Stimulated activated naive CD8-positive, alpha-beta T cell treated with anti-CD3 and anti-CD28 coated beads, Interleukin-15, amount 100 ng/mL, for 72 hours (primary cell): ENCODE measurements at regions not wholly inside any gene's neighbourhood (a gene's known extent, or its start where the extent isn't known, plus 50 kb on each side); places are given as distances from the start of the nearest gene placed in this dataset.
"Not testable (repeated sequence)": the region's sequence is repeated elsewhere in the genome, so short reads cannot be mapped to it uniquely, and the experiment has no call there.

Experiments
- ATAC-seq: fragments of 150-1000 bp; cut with Tn5 transposase; 2 replicates; pipeline ENCODE4 v1.10.0; 2021; ENCODE audit warnings: mild to moderate bottlenecking, moderate library complexity
- DNase-seq, 2 donors: peaks; one replicate each; pipeline ENCODE4 v3.0.0; 2021 to 2022
- H3K27ac Mint-ChIP-seq, 2 donors: one replicate each; pipeline ENCODE4 v1.8.0; 2022; ENCODE audit warnings: mild to moderate bottlenecking in 2 of 2, mixed read lengths in 2 of 2, moderate library complexity in 2 of 2
- H3K27me3 Mint-ChIP-seq: one replicate; pipeline ENCODE4 v1.8.0; 2022; ENCODE audit warnings: mixed read lengths
- H3K4me1 Mint-ChIP-seq: one replicate; pipeline ENCODE4 v1.8.0; 2022; ENCODE audit warnings: mild to moderate bottlenecking, mixed read lengths
- H3K4me3 Mint-ChIP-seq, 2 donors: one replicate each; pipeline ENCODE4 v1.8.0; 2022; ENCODE audit warnings: mild to moderate bottlenecking in 2 of 2, mixed read lengths in 2 of 2, moderate library complexity in 1 of 2
- H3K9me3 Mint-ChIP-seq, 2 donors: one replicate each; pipeline ENCODE4 v1.8.0; 2022; ENCODE audit warnings: mixed read lengths in 2 of 2

- ATAC-seq = no peak
- H3K27ac Mint-ChIP-seq = no peak overlapping the region
These were observed 614.4 kb downstream of the CPS1 start for GRCh38 chr2:211170843-211171242.

DNA sequence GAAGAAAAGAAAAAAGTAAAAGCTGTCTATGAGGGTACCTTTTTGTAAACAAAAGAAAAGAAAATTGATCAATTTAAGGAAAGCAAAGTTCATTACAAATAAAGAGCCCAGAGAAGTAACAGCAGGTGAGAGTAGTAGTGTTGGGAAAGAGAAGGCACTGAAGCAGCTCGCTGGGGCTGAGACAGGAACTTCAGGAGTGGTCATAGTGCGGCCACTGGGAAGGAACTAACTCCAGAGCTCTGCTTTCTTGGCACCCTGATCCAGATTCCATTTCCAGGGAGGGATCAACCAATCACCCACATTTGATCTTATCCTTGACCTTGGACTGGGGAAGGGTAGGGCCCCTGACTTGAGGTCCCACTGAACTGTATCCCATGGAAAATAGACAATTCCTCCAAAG, 617.6 kb downstream of the CPS1 start:
- DNase-seq (no peak), ATAC-seq (no peak)
- Mint-ChIP-seq H3K4me3 (no peak overlapping the region), H3K4me1 (no peaks in the 10 kb centered on the region), H3K27me3 (no peaks in the 10 kb centered on the region), H3K27ac (no peak overlapping the region), H3K9me3 (no peaks in the 10 kb centered on the region)

More at GRCh38 chr2:211170843-211171242, 614.4 kb downstream of the CPS1 start:
- Mint-ChIP-seq H3K9me3 (no peaks in the 10 kb centered on the region), H3K4me1 (no peaks in the 10 kb centered on the region), H3K27me3 (no peaks in the 10 kb centered on the region), H3K4me3 (no peak overlapping the region)
- no peak for DNase-seq

DNA sequence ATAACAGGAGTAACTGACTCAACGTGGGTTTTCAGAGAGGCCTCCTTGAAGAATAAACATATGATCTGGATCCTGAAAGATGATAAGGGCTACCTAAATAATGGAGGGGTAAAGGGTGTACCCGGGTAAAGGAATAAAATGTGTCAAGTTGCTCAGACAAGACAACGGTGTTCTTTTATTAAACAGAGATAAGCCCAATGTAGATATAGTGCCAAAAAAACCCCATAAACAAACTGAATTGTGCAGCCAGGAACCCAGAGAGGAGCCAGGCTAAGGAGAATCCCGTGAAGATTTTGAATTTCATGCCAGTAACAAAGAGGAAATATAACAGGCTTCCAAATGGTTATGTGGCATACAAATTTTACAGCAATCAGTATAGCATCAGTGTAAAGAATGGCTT, 618.2 kb downstream of the CPS1 start:
- no peak for DNase-seq
- ATAC-seq = no peak
- no peak overlapping the region for H3K27ac Mint-ChIP-seq
- no peaks in the 10 kb centered on the region for H3K4me1 Mint-ChIP-seq
- H3K27me3 Mint-ChIP-seq = no peaks in the 10 kb centered on the region
- no peaks in the 10 kb centered on the region for H3K9me3 Mint-ChIP-seq
- no peak overlapping the region for H3K4me3 Mint-ChIP-seq

- ATAC-seq (no peak), DNase-seq (no peak)
- Mint-ChIP-seq H3K9me3 (no peaks in the 10 kb centered on the region), H3K4me1 (no peaks in the 10 kb centered on the region), H3K27ac (no peak overlapping the region), H3K27me3 (no peaks in the 10 kb centered on the region), H3K4me3 (no peak overlapping the region)
These were observed 619.6 kb downstream of the CPS1 start for GRCh38 chr2:211175956-211176355.

DNA sequence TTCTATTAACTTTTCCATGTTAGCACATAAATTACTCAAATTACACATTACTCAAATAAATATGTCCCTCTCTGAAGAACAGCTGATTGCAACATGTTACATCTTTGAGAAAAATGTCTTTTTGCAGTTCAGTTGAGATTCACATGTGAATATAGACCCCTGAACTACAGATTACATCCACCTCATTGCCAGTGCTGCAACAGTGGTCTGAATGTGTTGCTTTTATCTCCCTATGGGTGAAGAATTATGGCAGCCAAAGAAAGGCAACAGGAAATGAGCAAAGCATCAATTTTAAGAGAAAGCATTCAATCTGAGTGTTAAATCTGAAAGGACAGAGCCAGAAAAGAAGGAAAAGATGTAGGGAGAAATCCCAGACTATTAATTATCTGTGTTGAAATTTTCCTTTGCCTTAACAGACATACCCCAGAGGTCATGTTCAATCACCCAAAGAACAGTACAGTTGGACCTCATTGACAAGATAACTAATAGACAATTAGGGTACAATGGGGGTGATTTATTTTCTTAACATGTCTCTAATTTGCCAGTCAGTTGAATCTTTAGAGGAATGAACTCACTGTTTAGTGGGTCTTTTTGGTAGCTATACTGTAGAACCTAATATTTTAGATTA, 620.2 kb downstream of the CPS1 start:
- Mint-ChIP-seq H3K9me3 (no peaks in the 10 kb centered on the region), H3K27ac (no peak overlapping the region), H3K27me3 (no peaks in the 10 kb centered on the region), H3K4me1 (no peaks in the 10 kb centered on the region), H3K4me3 (no peak overlapping the region)
- ATAC-seq = no peak
- no peak for DNase-seq

GRCh38 chr2:211181626-211182025, 625.2 kb downstream of the CPS1 start:
- H3K9me3 Mint-ChIP-seq = peaks cover 0 to 3% of the 10 kb centered on the region in 2 donors
- no peak overlapping the region for H3K27ac Mint-ChIP-seq
- H3K27me3 Mint-ChIP-seq = no peaks in the 10 kb centered on the region
- no peak for ATAC-seq
- H3K4me3 Mint-ChIP-seq = no peak overlapping the region
- DNase-seq = no peak
- H3K4me1 Mint-ChIP-seq = no peaks in the 10 kb centered on the region

GRCh38 chr2:211187602-211188001, 631.2 kb downstream of the CPS1 start:
- Mint-ChIP-seq H3K27me3 (no peaks in the 10 kb centered on the region), H3K4me3 (no peak overlapping the region), H3K4me1 (no peaks in the 10 kb centered on the region), H3K27ac (no peak overlapping the region), H3K9me3 (peaks cover 0 to 8% of the 10 kb centered on the region in 2 donors)
- ATAC-seq = no peak
- DNase-seq = no peak

- no peak for ATAC-seq
- Mint-ChIP-seq H3K27ac (no peak overlapping the region), H3K9me3 (peaks cover 0 to 7% of the 10 kb centered on the region in 2 donors), H3K4me1 (no peaks in the 10 kb centered on the region), H3K27me3 (no peaks in the 10 kb centered on the region), H3K4me3 (no peak overlapping the region)
- no peak for DNase-seq
These were observed 647.6 kb downstream of the CPS1 start for GRCh38 chr2:211203986-211204385.

GRCh38 chr2:211204456-211204855, 648.1 kb downstream of the CPS1 start:
- no peak for ATAC-seq
- Mint-ChIP-seq H3K27ac (no peak overlapping the region), H3K27me3 (no peaks in the 10 kb centered on the region), H3K4me3 (no peak overlapping the region), H3K4me1 (no peaks in the 10 kb centered on the region), H3K9me3 (peaks cover 0 to 7% of the 10 kb centered on the region in 2 donors)
- DNase-seq = no peak

DNA sequence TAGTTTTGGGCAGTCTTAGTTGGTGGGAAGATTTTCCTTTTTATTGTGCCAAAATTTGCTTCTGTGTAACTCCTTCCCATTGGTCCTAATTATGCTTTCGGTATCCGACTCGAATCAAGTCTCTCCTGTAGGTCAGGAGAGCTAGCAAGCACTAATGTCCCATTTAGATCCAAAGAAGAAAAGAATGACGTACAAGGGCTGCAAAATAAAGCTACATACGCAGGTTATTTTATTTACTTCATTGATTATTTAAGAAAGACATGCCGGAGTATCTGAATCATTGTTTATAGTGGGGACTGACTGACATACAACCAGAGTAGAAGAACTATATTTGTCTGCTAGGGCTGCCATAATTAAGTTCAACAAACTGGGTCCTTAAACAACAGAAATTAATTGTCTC, 648.5 kb downstream of the CPS1 start:
- H3K4me1 Mint-ChIP-seq = no peaks in the 10 kb centered on the region
- ATAC-seq = no peak
- peaks cover 0 to 7% of the 10 kb centered on the region in 2 donors for H3K9me3 Mint-ChIP-seq
- H3K27me3 Mint-ChIP-seq = no peaks in the 10 kb centered on the region
- no peak overlapping the region for H3K4me3 Mint-ChIP-seq
- no peak for DNase-seq
- H3K27ac Mint-ChIP-seq = no peak overlapping the region

DNA sequence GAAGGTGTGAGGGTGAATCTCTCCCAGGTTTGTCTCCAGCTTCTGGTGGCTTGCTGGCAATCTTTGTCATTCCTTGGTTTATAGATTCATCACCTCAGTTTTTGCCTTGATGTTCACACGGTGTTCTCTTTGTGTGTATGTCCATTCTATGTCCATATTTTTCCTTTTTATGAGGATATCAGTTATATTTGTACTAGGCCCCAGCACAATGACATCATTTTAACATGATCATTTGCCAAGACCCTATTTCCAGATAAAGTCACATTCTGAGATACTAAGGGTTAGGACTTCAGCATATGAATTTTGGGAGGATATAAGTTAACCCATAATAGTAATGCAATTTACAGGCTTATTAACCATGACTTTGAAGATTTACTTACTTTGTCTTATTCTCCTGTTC, 649.0 kb downstream of the CPS1 start:
- ATAC-seq = no peak
- H3K4me1 Mint-ChIP-seq = no peaks in the 10 kb centered on the region
- no peaks in the 10 kb centered on the region for H3K27me3 Mint-ChIP-seq
- no peak overlapping the region for H3K4me3 Mint-ChIP-seq
- H3K9me3 Mint-ChIP-seq = peaks cover 0 to 7% of the 10 kb centered on the region in 2 donors
- no peak overlapping the region for H3K27ac Mint-ChIP-seq
- DNase-seq = no peak

GRCh38 chr2:211205836-211206235, 649.4 kb downstream of the CPS1 start:
- Mint-ChIP-seq H3K4me3 (no peak overlapping the region), H3K9me3 (peaks cover 0 to 7% of the 10 kb centered on the region in 2 donors), H3K27me3 (no peaks in the 10 kb centered on the region), H3K27ac (no peak overlapping the region), H3K4me1 (no peaks in the 10 kb centered on the region)
- DNase-seq (no peak), ATAC-seq (no peak)

DNA sequence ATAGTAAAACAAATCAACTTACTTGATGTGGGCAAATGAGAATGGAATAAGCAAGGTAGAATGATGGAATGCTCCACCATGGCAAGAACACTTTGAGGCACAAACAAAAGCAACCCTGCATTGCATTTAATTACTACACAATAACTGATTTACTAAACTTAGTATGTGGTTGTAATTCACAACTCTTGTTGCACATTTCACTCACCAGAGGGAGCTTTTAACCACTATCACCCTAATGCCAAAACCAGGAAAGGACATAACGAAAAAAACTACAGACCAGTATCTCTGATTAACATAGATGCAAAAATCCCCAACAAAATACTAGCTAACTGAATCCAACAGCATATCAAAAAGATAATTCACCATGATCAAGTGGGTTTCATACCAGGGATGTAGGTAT, 659.8 kb downstream of the CPS1 start:
- Mint-ChIP-seq H3K27ac (no peak overlapping the region), H3K9me3 (peaks cover 10 to 11% of the 10 kb centered on the region in 2 donors), H3K27me3 (no peaks in the 10 kb centered on the region), H3K4me3 (no peak overlapping the region), H3K4me1 (no peaks in the 10 kb centered on the region)
- no peak for DNase-seq
- no peak for ATAC-seq

DNA sequence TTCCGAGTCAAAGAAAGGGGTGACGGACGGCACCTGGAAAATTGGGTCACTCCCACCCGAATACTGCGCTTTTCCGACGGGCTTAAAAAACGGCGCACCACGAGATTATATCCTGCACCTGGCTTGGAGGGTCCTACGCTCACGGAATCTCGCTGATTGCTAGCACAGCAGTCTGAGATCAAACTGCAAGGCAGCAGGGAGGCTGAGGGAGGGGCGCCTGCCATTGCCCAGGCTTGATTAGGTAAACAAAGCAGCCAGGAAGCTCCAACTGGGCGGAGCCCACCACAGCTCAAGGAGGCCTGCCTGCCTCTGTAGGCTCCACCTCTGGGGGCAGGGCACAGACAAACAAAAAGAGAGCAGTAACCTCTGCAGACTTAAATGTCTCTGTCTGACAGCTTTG, 663.1 kb downstream of the CPS1 start:
- not testable (repeated sequence) for ATAC-seq, H3K4me3 Mint-ChIP-seq, DNase-seq, H3K27me3 Mint-ChIP-seq, H3K4me1 Mint-ChIP-seq, H3K27ac Mint-ChIP-seq
- H3K9me3 Mint-ChIP-seq = peaks cover 10 to 11% of the 10 kb centered on the region in 2 donors

GRCh38 chr2:211225784-211226183, 669.4 kb downstream of the CPS1 start:
- H3K27ac Mint-ChIP-seq = no peak overlapping the region
- no peak for ATAC-seq

DNA sequence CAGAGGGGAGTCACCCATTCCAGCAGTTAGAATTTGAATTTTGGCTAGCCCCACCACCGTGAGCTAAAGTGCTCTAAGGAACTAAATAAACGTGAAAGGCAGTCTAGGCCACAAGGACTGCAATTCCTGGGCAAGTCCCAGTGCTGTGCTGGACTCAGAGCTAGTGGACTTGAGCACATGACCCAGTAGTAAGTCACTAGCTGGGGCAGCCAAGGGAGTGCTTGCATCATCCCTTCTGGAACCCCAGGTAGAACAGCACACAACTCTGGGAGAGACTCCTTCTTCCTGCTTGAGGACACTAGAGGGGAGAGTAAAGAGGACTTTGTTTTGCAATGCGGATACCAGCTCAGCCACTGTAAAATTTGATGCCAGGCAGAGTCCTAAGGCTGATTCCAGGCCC, 672.2 kb downstream of the CPS1 start:
- H3K4me1 Mint-ChIP-seq = no peaks in the 10 kb centered on the region
- no peak for DNase-seq

More at GRCh38 chr2:211225784-211226183, 669.4 kb downstream of the CPS1 start:
- H3K27me3 Mint-ChIP-seq = no peaks in the 10 kb centered on the region
- H3K9me3 Mint-ChIP-seq = peaks cover 6 to 8% of the 10 kb centered on the region in 2 donors
- no peak overlapping the region for H3K4me3 Mint-ChIP-seq
- no peaks in the 10 kb centered on the region for H3K4me1 Mint-ChIP-seq
- DNase-seq = no peak

More for the DNA sequence above, 672.2 kb downstream of the CPS1 start:
- ATAC-seq = no peak
- Mint-ChIP-seq H3K9me3 (peaks cover 6 to 8% of the 10 kb centered on the region in 2 donors), H3K27ac (no peak overlapping the region), H3K4me3 (no peak overlapping the region), H3K27me3 (no peaks in the 10 kb centered on the region)
